AG04450 (cell line): ENCODE measurements at regions not wholly inside any gene's neighbourhood (a gene's known extent, or its start where the extent isn't known, plus 50 kb on each side); places are given as distances from the start of the nearest gene placed in this dataset.

Source experiments
- CTCF ChIA-PET: fragments of 300-600, 350-600 bp; formaldehyde crosslinking; extraction: SDS; loops from one replicate; lab custom pipeline; 2022; ENCODE audit warnings: antibody characterized with exemption, inconsistent platforms; lab: Charles Lee
- POLR2A ChIA-PET: fragments of 350-600 bp; formaldehyde crosslinking; extraction: SDS; loops from one replicate; lab custom pipeline; 2021; ENCODE audit warnings: antibody characterized with exemption, inconsistent platforms; lab: Yijun Ruan, JAX
- DNase-seq: peaks from one replicate; pipeline ENCODE4 v3.0.0-alpha.2; 2011; ENCODE audit warnings: low read depth, low spot score
- H3K27ac ChIP-seq: one replicate; pipeline ENCODE4 v1.5.1; 2012; ENCODE audit warnings: low read depth, low read length, control low read depth
- H3K27me3 ChIP-seq: one replicate; pipeline ENCODE4 v1.6.0; 2012; ENCODE audit warnings: low read length; ENCODE audit not compliant: control insufficient read depth, insufficient read depth
- H3K4me3 ChIP-seq: 2 replicates; pipeline ENCODE4 v1.5.1; 2011; ENCODE audit warnings: mild to moderate bottlenecking, low read depth, low read length, control low read depth
- H3K9me3 ChIP-seq: 2 replicates; pipeline ENCODE4 v1.5.1; 2012; ENCODE audit warnings: low read length; ENCODE audit not compliant: control insufficient read depth, insufficient read depth
- CTCF ChIP-seq: IDR thresholded peaks from 2 replicates; pipeline ENCODE4 v1.5.1; 2011; ENCODE audit warnings: low read depth, low read length, control low read depth, inconsistent platforms

- POLR2A ChIA-PET: no interaction called here
- no peak for DNase-seq
- peaks cover 57% of the 10 kb centered on the region for H3K9me3 ChIP-seq
- H3K27ac ChIP-seq: no peak overlapping the region
- no peak for TF ChIP-seq CTCF
- CTCF ChIA-PET: no interaction called here
- no peak overlapping the region for H3K4me3 ChIP-seq
- H3K27me3 ChIP-seq: no peaks in the 10 kb centered on the region
Observed at GRCh38 chr1:5222626-5223025, 568.2 kb downstream of the AJAP1 start.

GRCh38 chr1:5221451-5221850 is 567.0 kb downstream of the AJAP1 start:
- CTCF ChIA-PET: no interaction called here
- no peak for DNase-seq
- POLR2A ChIA-PET: no interaction called here
- TF ChIP-seq CTCF: no peak
- no peak overlapping the region for H3K27ac ChIP-seq
- H3K9me3 ChIP-seq: peaks cover 61% of the 10 kb centered on the region
- H3K27me3 ChIP-seq: no peaks in the 10 kb centered on the region
- H3K4me3 ChIP-seq: no peak overlapping the region

- TF ChIP-seq CTCF: no peak
- ChIA-PET POLR2A (no interaction called here), CTCF (no interaction called here)
- Histone ChIP-seq H3K27me3 (no peaks in the 10 kb centered on the region), H3K4me3 (no peak overlapping the region), H3K27ac (no peak overlapping the region), H3K9me3 (peaks cover 55% of the 10 kb centered on the region)
- no peak for DNase-seq
Observed at GRCh38 chr1:5220821-5221220, 566.4 kb downstream of the AJAP1 start.

- no peak overlapping the region for H3K4me3 ChIP-seq
- POLR2A ChIA-PET: no interaction called here
- peaks cover 54% of the 10 kb centered on the region for H3K9me3 ChIP-seq
- H3K27me3 ChIP-seq: no peaks in the 10 kb centered on the region
- no peak for TF ChIP-seq CTCF
- CTCF ChIA-PET: no interaction called here
- DNase-seq: no peak
- H3K27ac ChIP-seq: no peak overlapping the region
Observed at GRCh38 chr1:5220421-5220820, 566.0 kb downstream of the AJAP1 start.

GRCh38 chr1:5200006-5200405 is 545.6 kb downstream of the AJAP1 start:
- POLR2A ChIA-PET: no interaction called here
- Histone ChIP-seq H3K27me3 (no peaks in the 10 kb centered on the region), H3K27ac (no peak overlapping the region), H3K4me3 (no peak overlapping the region), H3K9me3 (peaks cover 42% of the 10 kb centered on the region)
- DNase-seq: no peak
- TF ChIP-seq CTCF: no peak
- CTCF ChIA-PET: no interaction called here
